HFFc6 (cell line): ENCODE measurements at regions not wholly inside any gene's neighbourhood (a gene's known extent, or its start where the extent isn't known, plus 50 kb on each side); places are given as distances from the start of the nearest gene placed in this dataset.

Experiments used
- DNase-seq: peaks from one replicate; pipeline ENCODE4 v3.0.0-alpha.2; 2018
- H3K27ac Mint-ChIP-seq: 2 replicates; pipeline ENCODE4 v1.8.0; 2020; ENCODE audit warnings: mild to moderate bottlenecking, mixed read lengths
- H3K27me3 Mint-ChIP-seq: 2 replicates; pipeline ENCODE4 v1.8.0; 2021; ENCODE audit warnings: mild to moderate bottlenecking, moderate library complexity, mixed read lengths; ENCODE audit not compliant: insufficient read depth
- H3K36me3 Mint-ChIP-seq: 2 replicates; pipeline ENCODE4 v1.8.0; 2021; ENCODE audit warnings: low read depth, mixed read lengths
- H3K4me1 Mint-ChIP-seq: 2 replicates; pipeline ENCODE4 v1.8.0; 2020; ENCODE audit warnings: low read depth, mixed read lengths
- H3K4me3 Mint-ChIP-seq: 2 replicates; pipeline ENCODE4 v1.8.0; 2020; ENCODE audit warnings: mild to moderate bottlenecking, moderate library complexity, mixed read lengths
- H3K9me3 Mint-ChIP-seq: 2 replicates; pipeline ENCODE4 v1.8.0; 2020; ENCODE audit warnings: mild to moderate bottlenecking, mixed read lengths
- TF ChIP-seq, protein P1 (sequence below): fragments of 200-600 bp; sonication (generic); IDR thresholded peaks from 2 replicates; pipeline ENCODE4 v1.5.0; 2021; ENCODE audit warnings: antibody characterized with exemption, mild to moderate bottlenecking

DNA sequence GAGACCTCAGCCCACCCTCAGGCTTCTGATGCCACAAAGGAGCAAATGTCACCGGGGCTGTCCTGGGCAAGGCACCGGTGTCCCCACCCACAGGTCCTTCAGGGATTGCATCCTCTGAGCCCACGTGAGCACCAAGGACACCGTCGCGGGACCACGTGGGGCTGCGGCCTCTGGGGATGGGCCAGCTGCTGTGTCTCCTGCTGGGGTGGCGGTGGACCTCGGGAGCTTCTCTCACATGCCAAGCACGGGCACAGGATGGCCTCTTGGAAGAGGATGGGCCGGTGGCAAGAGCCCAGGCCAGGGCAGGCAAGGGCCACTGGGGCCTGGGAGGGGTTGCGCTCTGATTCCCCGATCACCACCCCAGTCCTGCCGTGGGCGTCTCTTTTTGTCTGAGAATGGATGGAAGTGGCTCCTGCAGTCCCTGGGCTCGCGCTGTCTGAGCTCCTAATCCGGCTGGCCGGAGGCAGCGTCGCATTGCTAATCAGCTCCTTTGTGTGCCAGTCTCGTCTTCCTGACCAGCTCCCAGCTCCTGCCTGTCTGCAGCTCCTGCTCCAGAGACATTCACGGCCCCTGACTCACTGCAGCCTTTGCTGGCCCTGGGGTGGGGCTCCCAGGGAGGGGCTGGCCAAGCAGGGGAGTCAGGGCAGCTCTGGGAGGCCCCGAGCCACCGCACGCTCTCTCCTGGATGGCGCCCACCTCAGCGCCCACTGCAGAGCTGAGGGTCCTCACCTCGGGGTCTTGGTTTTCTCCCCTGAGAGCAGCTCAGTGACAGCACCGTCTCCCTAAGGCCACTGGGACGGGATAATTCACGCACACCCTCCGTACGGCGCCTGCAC, 146.7 kb downstream of the CTTN start:
- peaks cover 10% of the 10 kb centered on the region; the same call in 1 of the 2 replicates for H3K36me3 Mint-ChIP-seq
- H3K9me3 Mint-ChIP-seq = peaks cover 44% of the 10 kb centered on the region
- TF ChIP-seq, protein P1, sequence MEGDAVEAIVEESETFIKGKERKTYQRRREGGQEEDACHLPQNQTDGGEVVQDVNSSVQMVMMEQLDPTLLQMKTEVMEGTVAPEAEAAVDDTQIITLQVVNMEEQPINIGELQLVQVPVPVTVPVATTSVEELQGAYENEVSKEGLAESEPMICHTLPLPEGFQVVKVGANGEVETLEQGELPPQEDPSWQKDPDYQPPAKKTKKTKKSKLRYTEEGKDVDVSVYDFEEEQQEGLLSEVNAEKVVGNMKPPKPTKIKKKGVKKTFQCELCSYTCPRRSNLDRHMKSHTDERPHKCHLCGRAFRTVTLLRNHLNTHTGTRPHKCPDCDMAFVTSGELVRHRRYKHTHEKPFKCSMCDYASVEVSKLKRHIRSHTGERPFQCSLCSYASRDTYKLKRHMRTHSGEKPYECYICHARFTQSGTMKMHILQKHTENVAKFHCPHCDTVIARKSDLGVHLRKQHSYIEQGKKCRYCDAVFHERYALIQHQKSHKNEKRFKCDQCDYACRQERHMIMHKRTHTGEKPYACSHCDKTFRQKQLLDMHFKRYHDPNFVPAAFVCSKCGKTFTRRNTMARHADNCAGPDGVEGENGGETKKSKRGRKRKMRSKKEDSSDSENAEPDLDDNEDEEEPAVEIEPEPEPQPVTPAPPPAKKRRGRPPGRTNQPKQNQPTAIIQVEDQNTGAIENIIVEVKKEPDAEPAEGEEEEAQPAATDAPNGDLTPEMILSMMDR = no peak
- no peaks in the 10 kb centered on the region for H3K4me1 Mint-ChIP-seq
- H3K27me3 Mint-ChIP-seq = no peaks in the 10 kb centered on the region; the same call in 1 of the 2 replicates
- H3K27ac Mint-ChIP-seq = no peak overlapping the region
- no peak overlapping the region for H3K4me3 Mint-ChIP-seq
- no peak for DNase-seq

DNA sequence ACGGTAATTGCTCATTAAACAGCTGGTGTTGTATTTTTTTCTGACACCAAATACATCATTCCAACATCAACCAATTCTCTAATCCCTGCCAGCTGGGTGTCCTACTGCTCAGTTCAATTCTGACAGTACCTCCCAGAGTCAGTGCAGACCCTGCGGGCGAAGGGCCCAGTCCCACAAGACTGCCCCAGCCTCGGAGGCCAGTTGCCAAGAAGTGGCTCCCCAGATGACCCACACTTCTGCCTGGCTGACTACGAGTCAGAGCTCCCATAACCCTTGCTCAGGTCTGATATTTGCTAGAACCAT, 147.2 kb downstream of the CTTN start:
- peaks cover 10% of the 10 kb centered on the region; the same call in 1 of the 2 replicates for H3K36me3 Mint-ChIP-seq
- no peaks in the 10 kb centered on the region; the same call in 1 of the 2 replicates for H3K27me3 Mint-ChIP-seq
- no peaks in the 10 kb centered on the region for H3K4me1 Mint-ChIP-seq
- H3K27ac Mint-ChIP-seq = no peak overlapping the region
- peaks cover 44% of the 10 kb centered on the region for H3K9me3 Mint-ChIP-seq
- TF ChIP-seq, protein P1 = no peak
- DNase-seq = no peak
- no peak overlapping the region for H3K4me3 Mint-ChIP-seq

DNA sequence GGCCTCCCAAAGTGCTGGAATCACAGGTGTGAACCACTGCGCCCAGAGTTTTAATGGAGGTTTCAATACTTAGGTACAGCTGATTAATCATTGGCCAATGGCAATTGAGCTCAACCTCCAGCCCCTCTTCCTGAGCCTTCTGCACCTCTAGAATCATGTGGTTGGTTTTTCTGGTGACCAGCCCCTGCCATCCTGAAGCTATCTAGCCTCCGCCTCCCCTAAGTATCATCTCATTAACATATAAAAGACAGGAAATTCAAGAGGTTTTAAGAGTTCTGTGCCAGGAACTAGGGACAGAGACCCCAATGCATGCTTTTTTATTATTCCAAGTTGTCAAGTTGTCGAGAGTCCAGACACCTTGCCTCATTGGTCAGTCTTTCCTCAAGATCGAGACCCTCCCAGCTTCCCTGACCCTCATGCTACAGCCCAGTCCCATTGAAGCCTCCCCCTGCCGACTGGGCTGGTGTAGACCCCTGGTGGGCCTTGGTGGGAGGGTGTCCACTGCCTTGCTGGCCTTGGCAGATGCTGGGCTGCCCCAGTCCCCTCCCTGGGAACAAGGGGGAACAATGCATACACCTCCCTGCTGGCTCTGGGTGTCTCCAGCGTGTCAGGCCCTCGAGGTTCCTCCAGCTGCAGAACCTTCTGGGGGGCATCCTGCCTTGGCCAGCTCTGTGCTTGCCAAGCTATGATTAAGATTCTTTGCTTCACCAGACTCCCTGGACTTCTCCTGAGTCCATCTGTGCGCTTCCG, 148.0 kb downstream of the CTTN start:
- Mint-ChIP-seq H3K9me3 (peaks cover 37% of the 10 kb centered on the region), H3K27me3 (no peaks in the 10 kb centered on the region; the same call in 1 of the 2 replicates), H3K4me1 (no peaks in the 10 kb centered on the region), H3K4me3 (no peak overlapping the region), H3K27ac (no peak overlapping the region), H3K36me3 (peaks cover 4% of the 10 kb centered on the region; the same call in 1 of the 2 replicates)
- TF ChIP-seq, protein P1 = no peak
- DNase-seq = no peak

DNA sequence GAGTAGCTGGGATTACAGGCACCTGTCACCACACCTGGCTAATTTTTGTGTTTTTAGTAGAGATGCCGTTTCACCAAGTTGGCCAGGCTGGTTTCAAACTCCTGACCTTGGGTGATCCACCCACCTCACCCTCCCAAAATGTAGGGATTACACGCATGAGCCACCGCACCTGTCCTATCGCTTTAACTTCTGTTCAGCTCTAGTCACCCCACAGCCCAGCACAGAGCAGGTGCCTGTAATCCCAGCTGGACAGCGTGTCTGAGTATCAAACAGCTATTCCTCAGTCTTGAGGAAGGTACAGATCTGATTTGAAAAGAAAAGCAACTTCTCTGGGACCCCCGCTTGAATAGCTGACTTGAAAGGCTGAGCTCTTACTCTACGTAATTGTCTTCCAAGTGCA, 149.1 kb downstream of the CTTN start:
- H3K36me3 Mint-ChIP-seq = peaks cover 4% of the 10 kb centered on the region; the same call in 1 of the 2 replicates
- H3K4me1 Mint-ChIP-seq = no peaks in the 10 kb centered on the region
- peaks cover 32% of the 10 kb centered on the region for H3K9me3 Mint-ChIP-seq
- no peaks in the 10 kb centered on the region; the same call in 1 of the 2 replicates for H3K27me3 Mint-ChIP-seq
- TF ChIP-seq, protein P1 = no peak
- no peak overlapping the region for H3K4me3 Mint-ChIP-seq
- DNase-seq = no peak
- no peak overlapping the region for H3K27ac Mint-ChIP-seq

DNA sequence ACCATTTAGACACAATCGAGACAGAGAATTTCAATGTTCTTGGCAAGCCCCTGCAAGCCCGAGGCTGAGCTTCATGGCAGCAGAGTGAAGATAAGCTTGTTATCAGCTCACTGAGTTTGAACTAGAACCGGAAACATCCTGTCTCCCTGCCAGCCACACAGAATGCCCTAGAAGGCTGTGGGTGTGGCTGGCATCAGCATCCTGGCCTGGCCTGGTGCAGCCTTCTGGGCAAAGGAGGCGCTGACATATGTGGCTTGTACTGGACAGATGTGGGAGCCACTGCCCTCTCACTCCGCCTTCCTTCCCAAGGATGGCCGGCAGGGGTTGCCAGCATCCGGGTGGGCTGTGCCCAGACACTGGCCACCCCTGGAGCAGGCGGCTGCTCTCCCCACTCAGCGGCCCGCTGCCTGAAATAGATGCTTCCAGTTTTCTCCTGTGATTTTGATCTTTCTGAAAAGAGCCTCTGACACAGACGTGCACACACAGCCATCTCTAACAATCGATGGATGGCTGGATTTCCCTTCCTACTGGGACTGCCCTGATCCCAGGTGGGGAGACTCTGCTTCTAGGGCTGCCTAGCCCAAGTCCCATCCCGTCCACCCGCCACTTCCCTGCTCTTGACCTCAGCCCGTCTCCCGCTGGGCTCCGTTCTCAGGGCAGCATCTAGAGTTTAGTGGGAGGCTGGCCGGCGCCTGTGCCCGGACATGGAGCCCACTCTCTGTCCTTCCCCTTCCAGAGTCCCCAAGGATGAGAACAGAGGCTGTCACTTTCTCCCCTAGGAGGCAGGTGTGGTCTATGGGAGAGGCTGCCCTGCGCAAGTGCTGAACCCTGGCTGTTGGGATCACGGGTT, 149.7 kb downstream of the CTTN start:
- no peak overlapping the region for H3K4me3 Mint-ChIP-seq
- peaks cover 4% of the 10 kb centered on the region; the same call in 1 of the 2 replicates for H3K36me3 Mint-ChIP-seq
- no peak overlapping the region for H3K27ac Mint-ChIP-seq
- no peak for DNase-seq
- no peaks in the 10 kb centered on the region; the same call in 1 of the 2 replicates for H3K27me3 Mint-ChIP-seq
- H3K9me3 Mint-ChIP-seq = peaks cover 32% of the 10 kb centered on the region
- H3K4me1 Mint-ChIP-seq = no peaks in the 10 kb centered on the region
- TF ChIP-seq, protein P1 = no peak
